Activated CD4-positive, alpha-beta T cell treated with anti-CD3 and anti-CD28 coated beads, Interleukin-2, amount 50 U/mL, for 4 hours (primary cell): ENCODE measurements at regions not wholly inside any gene's neighbourhood (a gene's known extent, or its start where the extent isn't known, plus 50 kb on each side); places are given as distances from the start of the nearest gene placed in this dataset.
"Not testable (repeated sequence)": the region's sequence is repeated elsewhere in the genome, so short reads cannot be mapped to it uniquely, and the experiment has no call there.

Experiments
- DNase-seq, 2 experiments: peaks; one replicate each; pipeline ENCODE4 v3.0.0-alpha.2; 2020

- DNase-seq = no peak
Observed at GRCh38 chr3:137820366-137820765, 56.3 kb downstream of the SOX14 start.

- DNase-seq = no peak
Observed at GRCh38 chr3:137835096-137835495, 71.0 kb downstream of the SOX14 start.

- no peak for DNase-seq
Observed at GRCh38 chr3:137845194-137845593, 81.1 kb downstream of the SOX14 start.

GRCh38 chr3:137845666-137846065 lies 81.6 kb downstream of the SOX14 start:
- no peak for DNase-seq

GRCh38 chr3:137852391-137852830 lies 88.3 kb downstream of the SOX14 start:
- no peak for DNase-seq

- no peak for DNase-seq
Observed at GRCh38 chr3:137854533-137855261, 90.6 kb downstream of the SOX14 start.

- no peak for DNase-seq
Observed at GRCh38 chr3:137866001-137866400, 101.9 kb downstream of the SOX14 start.

- no peak for DNase-seq
Observed at GRCh38 chr3:137866933-137867332, 102.8 kb downstream of the SOX14 start.

GRCh38 chr3:137867611-137868010 lies 103.5 kb downstream of the SOX14 start:
- DNase-seq = no peak

- DNase-seq = no peak
Observed at GRCh38 chr3:137869022-137869421, 104.9 kb downstream of the SOX14 start.

GRCh38 chr3:137872589-137872988 lies 108.5 kb downstream of the SOX14 start:
- DNase-seq = not testable (repeated sequence)

GRCh38 chr3:137896842-137897241 lies 113.1 kb upstream of the CLDN18 start:
- not testable (repeated sequence) for DNase-seq

GRCh38 chr3:137906985-137907649 lies 102.8 kb upstream of the CLDN18 start:
- DNase-seq = no peak

GRCh38 chr3:137924628-137925027 lies 85.3 kb upstream of the CLDN18 start:
- DNase-seq = no peak

- no peak for DNase-seq
Observed at GRCh38 chr3:137925080-137925479, 84.9 kb upstream of the CLDN18 start.

- no peak for DNase-seq
Observed at GRCh38 chr3:137926991-137927390, 83.0 kb upstream of the CLDN18 start.

- no peak for DNase-seq
Observed at GRCh38 chr3:137930976-137931375, 79.0 kb upstream of the CLDN18 start.

- no peak for DNase-seq
Observed at GRCh38 chr3:137938876-137939275, 71.1 kb upstream of the CLDN18 start.

GRCh38 chr3:137944593-137944992 lies 65.4 kb upstream of the CLDN18 start:
- no peak for DNase-seq

GRCh38 chr3:137946356-137946973 lies 63.5 kb upstream of the CLDN18 start:
- DNase-seq = peak; percentile 32 to 37

GRCh38 chr3:137947117-137947516 lies 62.8 kb upstream of the CLDN18 start:
- no peak for DNase-seq

GRCh38 chr3:137948400-137949072 lies 61.4 kb upstream of the CLDN18 start:
- no peak for DNase-seq

- no peak for DNase-seq
Observed at GRCh38 chr3:137958636-137959035, 51.3 kb upstream of the CLDN18 start.
